Adrenal gland (tissue), 5 donors: ENCODE measurements at regions not wholly inside any gene's neighbourhood (a gene's known extent, or its start where the extent isn't known, plus 50 kb on each side); places are given as distances from the start of the nearest gene placed in this dataset.

Experiments
- POLR2A ChIP-seq, 2 donors: fragments of 450-650 bp; IDR thresholded peaks; one replicate each; pipeline ENCODE4 v1.6.1; 2017; ENCODE audit warnings: antibody characterized with exemption in 2 of 2, mild to moderate bottlenecking in 2 of 2, moderate library complexity in 1 of 2
- TF ChIP-seq, protein P1 (sequence below), 6 experiments: fragments of 450-650 bp in 4 of 6; fragments of 200-600 bp in 2 of 6; sonication (generic) in 1 of 6; IDR thresholded peaks; 1 replicate in 5 of 6; 2 replicates in 1 of 6; pipeline versions ENCODE4 v1.5.1 to v1.8.0; 2016 to 2021; ENCODE audit warnings: antibody characterized with exemption in 6 of 6, mild to moderate bottlenecking in 2 of 6, moderate library complexity in 1 of 6
- donor health status: DM: no; HTN: no; CAD: no.

DNA sequence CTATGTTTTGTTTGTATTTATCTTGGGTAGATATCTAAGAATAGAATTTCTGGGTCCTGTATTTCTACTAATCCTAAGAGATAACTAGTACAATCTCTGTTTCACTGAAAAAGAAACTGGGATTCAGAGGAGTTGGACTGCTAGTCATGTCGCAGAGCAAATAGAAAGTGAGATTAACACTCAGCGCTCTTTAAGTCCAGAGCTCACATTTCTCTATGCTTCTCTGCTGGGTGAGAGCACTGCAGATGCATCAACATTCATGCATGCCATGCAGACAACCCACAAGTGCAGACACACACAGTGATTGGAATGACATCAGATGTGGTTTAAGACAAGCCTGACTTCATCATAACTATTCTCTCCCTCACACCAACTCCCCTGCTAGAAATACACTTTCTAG, 563.8 kb downstream of the TDRD15 start:
- TF ChIP-seq, protein P1, sequence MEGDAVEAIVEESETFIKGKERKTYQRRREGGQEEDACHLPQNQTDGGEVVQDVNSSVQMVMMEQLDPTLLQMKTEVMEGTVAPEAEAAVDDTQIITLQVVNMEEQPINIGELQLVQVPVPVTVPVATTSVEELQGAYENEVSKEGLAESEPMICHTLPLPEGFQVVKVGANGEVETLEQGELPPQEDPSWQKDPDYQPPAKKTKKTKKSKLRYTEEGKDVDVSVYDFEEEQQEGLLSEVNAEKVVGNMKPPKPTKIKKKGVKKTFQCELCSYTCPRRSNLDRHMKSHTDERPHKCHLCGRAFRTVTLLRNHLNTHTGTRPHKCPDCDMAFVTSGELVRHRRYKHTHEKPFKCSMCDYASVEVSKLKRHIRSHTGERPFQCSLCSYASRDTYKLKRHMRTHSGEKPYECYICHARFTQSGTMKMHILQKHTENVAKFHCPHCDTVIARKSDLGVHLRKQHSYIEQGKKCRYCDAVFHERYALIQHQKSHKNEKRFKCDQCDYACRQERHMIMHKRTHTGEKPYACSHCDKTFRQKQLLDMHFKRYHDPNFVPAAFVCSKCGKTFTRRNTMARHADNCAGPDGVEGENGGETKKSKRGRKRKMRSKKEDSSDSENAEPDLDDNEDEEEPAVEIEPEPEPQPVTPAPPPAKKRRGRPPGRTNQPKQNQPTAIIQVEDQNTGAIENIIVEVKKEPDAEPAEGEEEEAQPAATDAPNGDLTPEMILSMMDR (IDR thresholded peaks at IDR 0.05): no peak
- TF ChIP-seq POLR2A (IDR thresholded peaks at IDR 0.05): no peak
